Hepatocyte (in vitro differentiated cells): ENCODE measurements at regions not wholly inside any gene's neighbourhood (a gene's known extent, or its start where the extent isn't known, plus 50 kb on each side); places are given as distances from the start of the nearest gene placed in this dataset.
A peak's percentile ranks its signal among the peaks of the same experiment; 100 is the strongest.

Source experiments
- DNase-seq: peaks from one replicate; pipeline ENCODE4 v3.0.0-alpha.2; 2016; ENCODE audit warnings: low spot score
- H2AFZ ChIP-seq: fragments of 200-600 bp; sonication (generic); 2 replicates; pipeline ENCODE4 v1.6.0; 2016; ENCODE audit warnings: antibody characterized with exemption, mild to moderate bottlenecking
- H3K27ac ChIP-seq: fragments of 200-600 bp; sonication (generic); 2 replicates; pipeline ENCODE4 v1.5.1; 2016; ENCODE audit warnings: mild to moderate bottlenecking
- H3K27me3 ChIP-seq: fragments of 200-600 bp; sonication (generic); 2 replicates; pipeline ENCODE4 v1.6.1; 2016
- H3K36me3 ChIP-seq: fragments of 200-600 bp; sonication (generic); replicated peaks from 2 replicates; pipeline ENCODE4 v1.5.1; 2016; ENCODE audit warnings: low read depth; ENCODE audit not compliant: insufficient read depth
- H3K4me1 ChIP-seq: fragments of 200-600 bp; sonication (generic); 2 replicates; pipeline ENCODE4 v1.5.1; 2016; ENCODE audit warnings: mild to moderate bottlenecking, moderate library complexity; ENCODE audit not compliant: insufficient read depth
- H3K4me2 ChIP-seq: fragments of 200-600 bp; sonication (generic); 2 replicates; pipeline ENCODE4 v1.6.0; 2016
- H3K4me3 ChIP-seq: fragments of 200-600 bp; sonication (generic); 2 replicates; pipeline ENCODE4 v1.5.1; 2016; ENCODE audit warnings: mild to moderate bottlenecking
- H3K79me2 ChIP-seq: fragments of 200-600 bp; sonication (generic); 2 replicates; pipeline ENCODE4 v1.6.0; 2017; ENCODE audit warnings: mild to moderate bottlenecking
- H3K9me2 ChIP-seq: fragments of 200-600 bp; sonication (generic); replicated peaks from 2 replicates; pipeline ENCODE4 v1.6.0; 2017; ENCODE audit warnings: mild to moderate bottlenecking; ENCODE audit not compliant: insufficient read depth
- H3K9me3 ChIP-seq: fragments of 200-600 bp; sonication (generic); 2 replicates; pipeline ENCODE4 v1.5.1; 2016; ENCODE audit warnings: low read depth, mild to moderate bottlenecking
- H4K20me1 ChIP-seq: fragments of 200-600 bp; sonication (generic); 2 replicates; pipeline ENCODE4 v1.6.0; 2016; ENCODE audit warnings: mild to moderate bottlenecking; ENCODE audit not compliant: insufficient read depth, poor library complexity, severe bottlenecking
- CTCF ChIP-seq: fragments of 200-600 bp; sonication (generic); IDR thresholded peaks from 2 replicates; pipeline ENCODE4 v1.5.1; 2016; ENCODE audit warnings: antibody characterized with exemption, mild to moderate bottlenecking; ENCODE audit not compliant: poor library complexity
- EZH2 ChIP-seq: fragments of 200-600 bp; sonication (generic); IDR thresholded peaks from 2 replicates; pipeline ENCODE4 v1.6.1; 2016; ENCODE audit warnings: antibody characterized with exemption, mild to moderate bottlenecking, borderline replicate concordance
- EZH2phosphoT487 ChIP-seq: fragments of 200-600 bp; sonication (generic); IDR thresholded peaks from one replicate; pipeline ENCODE4 v1.6.1; 2018; ENCODE audit warnings: antibody characterized with exemption, mild to moderate bottlenecking, low read depth, moderate library complexity; ENCODE audit not compliant: unreplicated experiment, severe bottlenecking
- WGBS: methylation state at CpG from one replicate; pipeline ENCODE4 v1.1.6; 2016; ENCODE audit warnings: low lambda C conversion rate; ENCODE audit errors: missing lambda C conversion rate; 5-methylcytosine and 5-hydroxymethylcytosine counted together

- Histone ChIP-seq H4K20me1 (no peaks in the 10 kb centered on the region), H3K27ac (no peak overlapping the region), H3K79me2 (no peaks in the 10 kb centered on the region), H3K4me1 (no peaks in the 10 kb centered on the region), H3K36me3 (no peaks in the 10 kb centered on the region), H3K27me3 (no peaks in the 10 kb centered on the region), H2AFZ (no peak overlapping the region), H3K4me2 (no peak overlapping the region), H3K9me2 (no peaks in the 10 kb centered on the region), H3K9me3 (no peaks in the 10 kb centered on the region), H3K4me3 (no peak overlapping the region)
- no peak for TF ChIP-seq EZH2
- TF ChIP-seq CTCF: no peak
- no peak for TF ChIP-seq EZH2phosphoT487
- no peak for DNase-seq
- WGBS: 84% methylated on average over 5 of the region's 5 CpGs
These were observed 67.4 kb upstream of the PPP1R3C start for GRCh38 chr10:91700273-91700672.

GRCh38 chr10:91698258-91698657 is 65.4 kb upstream of the PPP1R3C start:
- no peak overlapping the region for H3K27ac ChIP-seq
- WGBS: 97% methylated on average over 3 of the region's 3 CpGs
- no peaks in the 10 kb centered on the region for H4K20me1 ChIP-seq
- no peaks in the 10 kb centered on the region for H3K9me2 ChIP-seq
- H3K79me2 ChIP-seq: no peaks in the 10 kb centered on the region
- H3K36me3 ChIP-seq: no peaks in the 10 kb centered on the region
- no peak overlapping the region for H3K4me2 ChIP-seq
- no peak overlapping the region for H3K4me3 ChIP-seq
- no peaks in the 10 kb centered on the region for H3K27me3 ChIP-seq
- no peak for DNase-seq
- H3K9me3 ChIP-seq: no peaks in the 10 kb centered on the region
- no peaks in the 10 kb centered on the region for H3K4me1 ChIP-seq
- no peak overlapping the region for H2AFZ ChIP-seq
- TF ChIP-seq EZH2phosphoT487 (no peak), EZH2 (no peak), CTCF (no peak)

GRCh38 chr10:91694170-91694794 is 61.4 kb upstream of the PPP1R3C start:
- H3K4me3 ChIP-seq: no peak overlapping the region
- no peaks in the 10 kb centered on the region for H3K79me2 ChIP-seq
- no peaks in the 10 kb centered on the region for H4K20me1 ChIP-seq
- no peaks in the 10 kb centered on the region for H3K36me3 ChIP-seq
- H3K27ac ChIP-seq: no peak overlapping the region
- H3K27me3 ChIP-seq: no peaks in the 10 kb centered on the region
- TF ChIP-seq EZH2phosphoT487: no peak
- peak; percentile 60 for TF ChIP-seq CTCF
- no peak for TF ChIP-seq EZH2
- H3K4me1 ChIP-seq: no peaks in the 10 kb centered on the region
- H2AFZ ChIP-seq: no peak overlapping the region
- H3K4me2 ChIP-seq: no peak overlapping the region
- no peaks in the 10 kb centered on the region for H3K9me2 ChIP-seq
- peak; percentile 62 for DNase-seq
- 77% methylated on average over 3 of the region's 3 CpGs for WGBS
- H3K9me3 ChIP-seq: no peaks in the 10 kb centered on the region

- H3K4me2 ChIP-seq: no peak overlapping the region
- H3K79me2 ChIP-seq: no peaks in the 10 kb centered on the region
- no peaks in the 10 kb centered on the region for H3K36me3 ChIP-seq
- H3K9me2 ChIP-seq: no peaks in the 10 kb centered on the region
- WGBS: 96% methylated on average over 6 of the region's 6 CpGs
- H3K9me3 ChIP-seq: no peaks in the 10 kb centered on the region
- H3K4me1 ChIP-seq: no peaks in the 10 kb centered on the region
- no peaks in the 10 kb centered on the region for H4K20me1 ChIP-seq
- H3K27me3 ChIP-seq: no peaks in the 10 kb centered on the region
- H3K4me3 ChIP-seq: no peak overlapping the region
- H2AFZ ChIP-seq: no peak overlapping the region
- DNase-seq: no peak
- peak overlapping the region; percentile 22 for H3K27ac ChIP-seq
- TF ChIP-seq EZH2 (no peak), CTCF (no peak), EZH2phosphoT487 (no peak)
These were observed 59.1 kb upstream of the PPP1R3C start for GRCh38 chr10:91691981-91692380.
